NCI-H2227 (cell line): ENCODE measurements at regions not wholly inside any gene's neighbourhood (a gene's known extent, or its start where the extent isn't known, plus 50 kb on each side); places are given as distances from the start of the nearest gene placed in this dataset.
"Not testable (repeated sequence)": the region's sequence is repeated elsewhere in the genome, so short reads cannot be mapped to it uniquely, and the experiment has no call there.

Experiments
- DNase-seq: peaks from one replicate; lab custom pipeline; 2025; ENCODE audit not compliant: unreplicated experiment; lab: John Stamatoyannopoulos, UW

DNA sequence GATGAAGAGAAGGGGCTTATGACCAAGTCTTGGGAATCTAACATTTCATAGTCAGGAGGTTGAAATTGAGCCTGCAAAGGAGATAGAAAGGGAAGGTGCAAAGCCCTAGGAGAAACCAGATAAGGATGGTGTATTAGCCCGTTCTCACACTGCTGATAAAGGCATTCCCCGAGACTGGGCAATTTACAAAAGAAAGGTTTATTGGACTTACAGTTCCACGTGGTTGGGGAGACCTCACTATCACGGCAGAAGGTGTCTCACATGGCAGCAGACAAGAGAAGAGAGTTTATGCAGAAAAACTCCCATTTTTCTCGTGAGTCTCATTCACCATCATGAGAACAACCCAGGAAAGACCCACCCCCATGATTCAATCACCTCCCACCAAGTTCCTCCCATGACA, 129.5 kb upstream of the LNX1 start:
- DNase-seq: no peak

DNA sequence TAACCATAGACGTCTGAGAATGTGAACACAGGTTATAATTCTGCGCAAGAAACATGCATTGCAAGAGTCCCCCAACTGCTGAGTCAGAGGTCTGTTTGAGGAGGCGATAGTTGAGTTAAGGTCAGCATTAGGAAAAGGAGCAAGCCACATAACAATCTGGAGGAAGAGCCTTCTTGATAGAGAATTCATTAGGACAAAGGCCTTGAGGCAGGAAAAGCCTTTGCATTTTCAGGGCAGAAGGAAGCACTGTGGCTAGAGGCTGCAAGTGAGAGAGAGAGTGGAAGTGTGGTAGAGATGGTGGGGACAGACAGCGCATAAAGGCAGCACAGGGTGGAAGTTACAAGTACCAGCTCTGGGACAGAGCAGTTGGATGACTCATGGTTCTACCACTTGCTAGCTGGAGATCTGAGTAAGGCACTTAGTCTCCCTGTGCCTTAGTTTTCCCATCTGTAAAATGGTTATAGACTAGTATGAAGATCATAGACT, 125.8 kb upstream of the LNX1 start:
- no peak for DNase-seq

- DNase-seq: no peak
Observed at GRCh38 chr4:53716471-53717063, 125.3 kb upstream of the LNX1 start.

DNA sequence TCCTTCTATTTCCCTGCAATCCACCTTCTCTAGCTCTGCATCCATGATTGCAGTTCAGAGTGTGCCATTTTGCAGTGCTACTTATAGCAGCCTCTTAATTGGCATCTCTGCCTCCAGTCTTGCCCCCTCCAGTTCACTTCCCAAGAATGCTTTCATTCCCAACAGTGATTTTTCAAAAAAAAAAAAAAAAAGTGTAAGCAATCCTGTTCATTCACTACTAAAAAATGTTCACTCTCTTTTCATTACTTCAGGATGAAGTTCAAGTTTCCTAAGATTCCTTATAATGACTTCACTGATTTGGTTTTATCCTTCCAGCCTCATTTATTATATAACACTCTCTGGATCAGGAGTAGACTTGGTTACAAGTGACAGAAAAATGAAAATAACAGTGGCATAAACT, 124.7 kb upstream of the LNX1 start:
- DNase-seq: no peak

- DNase-seq: no peak
Observed at GRCh38 chr4:53714236-53715140, 123.2 kb upstream of the LNX1 start.

DNA sequence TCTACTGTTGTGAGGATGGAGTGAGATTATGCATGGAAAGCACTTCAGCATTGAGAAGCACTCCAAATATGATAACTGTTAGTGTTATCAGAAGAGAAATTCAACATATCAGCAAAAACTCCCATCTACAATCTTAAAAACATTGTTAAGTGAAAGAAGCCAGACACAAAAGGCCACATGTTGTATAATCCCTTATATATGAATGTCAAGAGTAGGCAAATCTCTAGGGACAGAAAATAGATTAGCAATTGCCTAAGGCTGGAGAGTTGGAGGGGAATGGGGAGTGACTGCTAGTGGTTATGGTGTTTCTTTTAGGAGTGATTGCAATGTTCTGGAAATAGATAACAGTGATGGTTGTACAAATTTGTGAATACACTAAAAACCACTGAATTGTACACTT, 122.5 kb upstream of the LNX1 start:
- DNase-seq: no peak

DNA sequence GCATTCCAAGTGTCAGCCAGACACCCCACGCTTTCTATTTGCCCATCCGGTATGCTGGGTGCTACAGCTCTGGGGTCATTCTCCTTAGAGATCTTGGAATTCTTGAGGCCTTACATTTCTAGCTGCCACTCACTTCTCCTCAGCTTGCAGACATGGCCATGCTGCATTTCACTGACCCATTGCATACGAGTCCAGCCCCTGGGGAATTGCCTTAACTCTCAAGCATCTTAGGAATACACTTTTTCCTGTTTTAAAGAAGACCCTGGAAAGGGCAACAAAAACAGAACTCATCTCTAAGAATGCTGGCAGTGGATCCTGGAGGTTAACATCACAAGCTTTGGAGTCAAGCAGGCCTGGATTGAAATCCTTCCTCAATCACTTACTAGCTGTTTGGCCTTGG, 122.0 kb upstream of the LNX1 start:
- DNase-seq: no peak

- no peak for DNase-seq
Observed at GRCh38 chr4:53712408-53713020, 121.2 kb upstream of the LNX1 start.

- DNase-seq: no peak
Observed at GRCh38 chr4:53711926-53712325, 120.6 kb upstream of the LNX1 start.

DNA sequence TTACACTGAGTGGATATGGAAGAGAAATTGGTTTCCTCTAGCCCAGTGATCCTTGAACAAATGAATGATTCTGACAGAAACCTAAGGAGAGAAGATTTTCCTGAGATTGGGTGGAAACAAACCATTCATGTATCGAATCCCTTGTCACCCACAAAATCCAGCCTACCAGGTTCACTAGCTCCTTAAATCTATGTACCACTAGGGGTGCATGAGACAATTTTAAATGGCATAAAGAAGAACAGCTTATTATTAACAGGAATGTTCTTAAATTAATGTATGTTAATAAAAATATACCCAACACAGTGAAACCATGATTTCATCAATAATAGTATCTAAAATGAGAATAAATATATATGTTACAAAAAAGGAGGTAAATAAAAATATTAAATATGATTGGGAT, 118.4 kb upstream of the LNX1 start:
- no peak for DNase-seq

DNA sequence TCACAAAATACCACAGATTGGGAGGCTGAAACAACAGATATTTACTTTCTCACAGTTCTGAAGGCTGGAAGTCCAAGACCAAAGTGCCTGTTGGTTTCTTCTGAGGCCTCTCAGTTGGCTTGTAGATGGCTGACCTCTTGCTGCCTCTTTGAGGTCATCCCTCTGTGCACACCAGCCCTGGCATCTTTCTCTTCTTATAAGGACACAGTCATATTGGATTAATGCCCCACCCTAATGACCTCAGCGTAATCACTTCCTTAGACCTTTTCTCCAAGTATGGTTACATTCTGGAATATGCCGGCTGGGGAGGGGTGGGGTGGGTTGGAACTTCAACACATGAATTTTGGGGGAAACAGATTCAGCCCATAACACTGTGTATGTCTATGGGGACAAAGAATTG, 116.2 kb upstream of the LNX1 start:
- DNase-seq: no peak

- peak; percentile 16 for DNase-seq
Observed at GRCh38 chr4:53706422-53707032, 115.2 kb upstream of the LNX1 start.

DNA sequence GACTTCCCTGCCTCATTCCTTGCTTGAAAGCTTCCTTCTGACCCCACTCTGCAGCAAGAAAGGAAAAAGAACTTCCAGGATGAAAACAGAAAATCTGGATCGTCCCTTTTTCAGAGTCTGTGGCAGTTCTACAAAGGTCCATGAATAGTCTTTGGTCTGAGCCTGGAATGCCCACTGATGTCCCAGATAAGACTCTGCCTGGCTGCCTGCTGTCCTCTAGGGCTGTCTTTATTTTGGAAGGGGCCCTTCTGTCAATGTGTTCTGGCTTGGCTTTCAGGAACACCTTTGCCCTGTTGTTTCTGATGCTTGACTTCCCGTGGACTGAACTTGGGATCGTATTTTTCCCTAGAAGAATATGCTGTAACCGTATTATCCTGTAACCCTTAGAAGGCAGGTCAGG, 114.7 kb upstream of the LNX1 start:
- DNase-seq: no peak

DNA sequence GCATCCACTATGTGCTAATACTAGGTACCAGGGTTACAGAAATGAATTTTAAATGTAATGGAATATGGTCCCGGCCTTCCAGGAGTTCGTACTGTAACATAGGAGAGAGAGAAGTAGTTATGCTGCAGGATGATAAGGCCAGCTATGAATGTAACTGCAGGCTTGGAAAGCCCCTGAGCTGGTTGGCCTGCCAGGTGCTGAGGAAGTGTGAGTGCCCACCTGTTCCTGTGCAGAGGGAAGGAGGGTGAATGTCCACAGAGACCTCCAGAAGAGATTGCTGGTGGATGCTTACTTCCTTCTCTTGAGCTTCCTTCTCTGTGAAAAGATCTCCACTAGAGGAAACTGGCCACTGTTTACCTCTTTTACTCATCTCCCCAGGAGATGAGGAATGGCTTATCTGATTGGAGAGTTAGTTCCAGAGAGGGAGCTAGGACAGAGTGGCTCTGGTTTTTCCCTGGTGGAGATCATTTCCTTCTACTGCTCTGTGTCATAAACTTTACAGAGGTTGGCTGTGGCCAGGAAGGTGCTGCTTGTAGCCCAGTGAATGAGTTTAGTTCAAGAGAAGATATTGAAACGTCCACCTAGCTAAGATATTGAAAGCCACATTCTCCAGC, 114.0 kb upstream of the LNX1 start:
- DNase-seq: no peak

DNA sequence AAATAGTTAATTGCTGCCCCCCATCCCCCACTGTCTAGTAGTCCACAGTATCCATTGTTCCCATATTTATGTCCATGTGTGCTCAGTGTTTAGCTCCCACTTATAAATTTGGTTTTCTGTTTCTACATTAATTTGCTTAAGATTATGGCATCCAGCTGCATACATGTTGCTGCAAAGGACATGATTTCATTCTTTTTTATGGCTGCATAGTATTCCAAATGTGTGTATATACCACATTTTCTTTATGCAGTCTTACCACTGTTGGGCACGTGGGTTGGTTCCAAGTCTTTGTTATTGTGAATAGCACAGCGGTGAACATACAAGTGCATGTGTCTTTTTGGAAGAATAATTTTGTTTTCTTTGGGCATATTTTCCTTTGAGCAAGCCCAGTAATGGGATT, 113.0 kb upstream of the LNX1 start:
- DNase-seq: no peak

DNA sequence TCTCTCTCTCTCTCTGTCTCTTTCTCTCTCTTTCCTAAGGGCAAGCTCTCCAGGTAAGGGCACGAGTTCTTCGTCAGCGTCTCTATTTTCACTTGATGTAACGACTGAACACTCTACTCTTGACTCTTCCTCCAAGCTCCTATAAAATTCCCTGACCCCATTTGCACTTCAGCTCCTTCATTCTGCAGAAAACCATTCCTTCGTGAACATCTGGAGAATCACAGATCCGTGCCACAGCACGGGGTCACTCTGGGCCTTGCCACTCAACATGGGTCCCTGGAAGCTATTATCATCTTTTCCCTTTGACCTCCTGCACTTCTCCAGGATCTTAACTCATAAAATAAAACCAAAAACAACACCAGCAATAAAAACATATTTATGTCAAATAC, 112.0 kb upstream of the LNX1 start:
- no peak for DNase-seq

GRCh38 chr4:53702334-53703266, 111.3 kb upstream of the LNX1 start:
- DNase-seq: peak; percentile 36

GRCh38 chr4:53701260-53701659, 110.0 kb upstream of the LNX1 start:
- not testable (repeated sequence) for DNase-seq

GRCh38 chr4:53699310-53699709, 108.0 kb upstream of the LNX1 start:
- DNase-seq: not testable (repeated sequence)

DNA sequence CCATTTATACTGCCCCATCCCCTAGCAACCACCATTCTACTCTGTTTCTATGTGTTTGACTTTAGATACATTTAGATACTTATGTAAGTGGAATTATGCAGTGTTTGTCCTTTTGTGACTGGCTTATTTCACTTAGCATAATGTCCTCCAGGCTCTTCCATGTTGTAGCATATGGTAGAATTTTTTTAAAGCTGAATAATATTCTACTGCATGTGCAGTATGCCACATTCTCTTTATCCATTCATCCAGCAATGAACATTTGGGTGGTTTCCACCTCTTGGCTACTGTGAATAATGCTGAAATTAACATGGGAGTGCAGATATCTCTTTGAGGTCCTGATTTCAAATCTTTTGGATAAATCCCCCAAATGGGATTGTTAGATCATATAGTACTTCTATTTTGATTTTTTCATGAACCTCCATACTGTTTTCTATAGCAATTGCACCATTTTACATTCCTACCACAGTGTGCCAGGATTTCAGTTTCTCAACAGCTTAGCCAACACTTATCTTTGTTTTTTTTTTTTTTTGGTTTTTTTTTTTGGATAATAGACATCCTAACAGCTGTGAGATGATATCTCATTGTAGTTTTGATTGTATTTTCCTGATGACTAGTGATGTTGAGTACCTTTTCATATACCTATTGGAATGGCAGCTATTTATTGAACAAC, 105.9 kb upstream of the LNX1 start:
- DNase-seq: no peak
